ENCODE measurements at regions not wholly inside any gene's neighbourhood (a gene's known extent, or its start where the extent isn't known, plus 50 kb on each side); places are given as distances from the start of the nearest gene placed in this dataset.

GRCh38 chr1:224873434-224874369, 55.8 kb upstream of the DNAH14 start:
- no peak for DNase-seq (ENCODE audit: low spot score)
- peak overlapping the region in 1 of 2 donors; percentile 77 for H3K9ac ChIP-seq (ENCODE audit: low read depth in 1 of 2, low read length in 2 of 2)
- H3K4me1 ChIP-seq (ENCODE audit: control insufficient read depth in 4 of 4, insufficient read depth in 4 of 4, low read length in 3 of 4), result peaks cover 3 to 24% (median 15%) of the 10 kb centered on the region in 4 donors
- H3K27me3 ChIP-seq (ENCODE audit: control insufficient read depth in 4 of 4, insufficient read depth in 4 of 4, low read length in 3 of 4), result no peaks in the 10 kb centered on the region
- no peaks in the 10 kb centered on the region for H3K9me3 ChIP-seq (ENCODE audit: control insufficient read depth in 4 of 4, low read length in 3 of 4)
- TF ChIP-seq ATF3 (IDR thresholded peaks at IDR 0.05) (no peak), JUND (IDR thresholded peaks at IDR 0.05) (peak; percentile 1 to 45), EGR1 (IDR thresholded peaks at IDR 0.05; ENCODE audit: low read depth in 2 of 2) (no peak), ZBTB33 (IDR thresholded peaks at IDR 0.05) (no peak), FOXA2 (IDR thresholded peaks at IDR 0.05) (peak; percentile 9), REST (IDR thresholded peaks at IDR 0.05) (peak; percentile 54), GABPA (IDR thresholded peaks at IDR 0.05 in 1 of 2, conservative IDR thresholded peaks at IDR 0.05 in 1 of 2) (no peak), NR2F2 (IDR thresholded peaks at IDR 0.05) (peak; percentile 40), MAX (IDR thresholded peaks at IDR 0.05) (peak; percentile 26), TAF1 (conservative IDR thresholded peaks at IDR 0.05) (no peak), CTCF (IDR thresholded peaks at IDR 0.05; ENCODE audit: low read depth, low read length, missing input control) (no peak), RAD21 (IDR thresholded peaks at IDR 0.05) (peak in 1 of 2 donors; percentile 14), SP1 (IDR thresholded peaks at IDR 0.05) (peak; percentile 66), RXRA (IDR thresholded peaks at IDR 0.05) (peak; percentile 62 to 69), HNF4G (IDR thresholded peaks at IDR 0.05) (peak; percentile 81), HNF4A (conservative IDR thresholded peaks at IDR 0.05) (peak; percentile 97 to 99), YY1 (IDR thresholded peaks at IDR 0.05) (peak; percentile 68), FOXA1 (IDR thresholded peaks at IDR 0.05) (peak; percentile 16)
- no peaks in the 10 kb centered on the region for H3K36me3 ChIP-seq (ENCODE audit: control insufficient read depth in 4 of 4, insufficient read depth in 3 of 4, low read depth in 1 of 4, low read length in 3 of 4)
- peak overlapping the region in 1 of 3 donors; percentile 27 for H3K4me3 ChIP-seq (ENCODE audit: low read depth in 1 of 3, low read length in 3 of 3)
- H3K27ac ChIP-seq (ENCODE audit: low read depth in 1 of 2, low read length in 2 of 2), result peak overlapping the region; percentile 58 to 75
- WGBS, result 19% methylated on average over 3 of the region's 3 CpGs

All from liver (tissue), 8 donors.